ENCODE measurements at regions not wholly inside any gene's neighbourhood (a gene's known extent, or its start where the extent isn't known, plus 50 kb on each side); places are given as distances from the start of the nearest gene placed in this dataset.
"Not testable (repeated sequence)": the region's sequence is repeated elsewhere in the genome, so short reads cannot be mapped to it uniquely, and the experiment has no call there.

- peak; percentile 30 for DNase-seq
Observed at GRCh38 chr16:33009468-33009867, 184.6 kb upstream of the TP53TG3C start.

DNA sequence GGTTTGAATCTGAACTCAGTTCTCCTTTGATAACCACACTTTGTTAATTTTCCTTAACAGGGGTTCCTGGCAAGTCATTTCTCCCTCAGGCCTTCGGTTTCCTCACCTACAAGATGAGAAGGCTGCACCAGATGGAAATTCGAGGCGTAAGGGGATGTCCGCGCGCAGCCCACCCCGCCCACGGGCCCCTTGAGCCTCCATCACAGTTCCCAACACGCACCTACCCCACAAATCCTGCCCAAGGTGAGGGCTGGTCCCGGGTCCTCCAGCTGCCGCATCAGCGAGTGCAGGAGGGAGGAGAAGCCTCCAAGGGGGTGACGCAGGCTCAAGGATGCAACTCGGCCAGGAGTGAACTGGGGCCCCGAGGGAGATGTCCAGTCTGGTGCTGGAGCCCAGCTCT, 166.9 kb upstream of the TP53TG3C start:
- not testable (repeated sequence) for DNase-seq

GRCh38 chr16:33027941-33028340, 166.1 kb upstream of the TP53TG3C start:
- not testable (repeated sequence) for DNase-seq

- not testable (repeated sequence) for DNase-seq
Observed at GRCh38 chr16:33028707-33029390, 165.2 kb upstream of the TP53TG3C start.

- not testable (repeated sequence) for DNase-seq
Observed at GRCh38 chr16:33048849-33049248, 145.2 kb upstream of the TP53TG3C start.

DNA sequence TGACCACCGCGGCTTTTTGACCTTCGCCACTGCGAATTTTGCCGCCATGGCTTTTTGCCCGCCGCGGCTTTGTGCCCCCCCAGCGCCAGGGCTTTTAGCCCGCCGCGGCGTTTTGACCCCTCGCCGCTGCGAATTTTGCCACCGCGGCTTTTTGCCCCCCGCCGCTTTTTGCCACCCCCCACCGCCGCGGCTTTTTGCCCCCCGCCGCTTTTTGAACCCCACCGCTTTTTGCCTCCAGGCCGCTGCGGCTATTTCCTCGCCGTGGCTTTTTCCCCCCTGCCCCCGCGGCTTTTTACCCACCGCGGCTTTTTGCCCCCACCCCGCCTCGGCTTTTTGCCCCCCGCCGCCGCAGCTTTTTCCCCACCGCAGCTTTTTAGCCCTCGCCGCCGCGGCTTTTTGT, 134.8 kb upstream of the TP53TG3C start:
- DNase-seq = no peak

GRCh38 chr16:33059654-33060421, 134.2 kb upstream of the TP53TG3C start:
- not testable (repeated sequence) for DNase-seq

DNA sequence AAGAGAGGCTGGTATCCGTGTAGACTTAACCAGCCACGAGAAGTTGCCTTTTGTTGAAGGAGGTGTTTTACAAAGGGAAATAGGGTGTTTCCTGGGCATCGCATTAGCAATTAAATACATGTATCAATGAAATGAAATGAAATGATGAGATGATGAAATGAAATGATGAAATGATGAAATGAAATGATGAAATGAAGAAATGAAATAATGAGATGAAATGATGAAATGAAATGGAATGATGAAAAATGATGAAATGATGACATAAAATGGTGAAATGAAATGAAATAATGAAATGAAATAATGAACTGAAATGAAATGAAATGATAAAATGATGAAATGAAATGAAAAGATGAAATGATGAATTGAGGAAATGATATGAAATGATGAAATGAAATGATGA, 131.3 kb upstream of the TP53TG3C start:
- DNase-seq = not testable (repeated sequence)

DNA sequence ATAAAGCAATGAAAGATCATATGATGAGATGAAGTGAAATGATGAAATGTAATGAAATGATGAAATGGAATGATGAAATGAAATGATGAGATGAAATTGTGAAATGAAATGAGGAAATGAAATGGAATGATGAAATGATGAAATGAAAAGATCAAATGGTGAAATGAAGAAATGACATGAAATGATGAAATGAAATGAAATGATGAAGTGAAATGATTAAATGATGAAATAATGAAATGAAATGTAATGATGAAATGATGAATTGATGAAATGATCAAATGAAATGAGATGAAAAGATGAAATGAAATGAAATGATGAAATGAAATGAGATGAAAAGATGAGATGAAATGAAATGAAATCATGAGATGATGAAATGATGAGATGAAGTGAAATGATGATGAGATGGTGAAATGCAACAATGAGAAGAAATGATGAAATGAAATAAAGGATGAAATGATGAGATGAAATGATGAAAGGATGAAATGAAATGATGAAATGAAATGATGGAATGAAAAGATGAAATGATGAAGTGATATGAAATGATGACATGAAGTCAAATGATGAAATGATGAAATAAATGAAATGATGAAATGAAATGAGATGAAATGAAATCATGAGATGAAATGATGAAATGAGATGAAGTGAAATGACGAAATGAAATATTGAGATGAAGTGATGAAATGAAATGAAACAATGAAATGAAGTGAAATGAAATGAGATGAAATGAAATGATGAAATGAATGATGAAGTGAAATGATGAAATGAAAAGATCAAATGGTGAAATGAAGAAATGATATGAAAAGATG, 130.5 kb upstream of the TP53TG3C start:
- not testable (repeated sequence) for DNase-seq

DNA sequence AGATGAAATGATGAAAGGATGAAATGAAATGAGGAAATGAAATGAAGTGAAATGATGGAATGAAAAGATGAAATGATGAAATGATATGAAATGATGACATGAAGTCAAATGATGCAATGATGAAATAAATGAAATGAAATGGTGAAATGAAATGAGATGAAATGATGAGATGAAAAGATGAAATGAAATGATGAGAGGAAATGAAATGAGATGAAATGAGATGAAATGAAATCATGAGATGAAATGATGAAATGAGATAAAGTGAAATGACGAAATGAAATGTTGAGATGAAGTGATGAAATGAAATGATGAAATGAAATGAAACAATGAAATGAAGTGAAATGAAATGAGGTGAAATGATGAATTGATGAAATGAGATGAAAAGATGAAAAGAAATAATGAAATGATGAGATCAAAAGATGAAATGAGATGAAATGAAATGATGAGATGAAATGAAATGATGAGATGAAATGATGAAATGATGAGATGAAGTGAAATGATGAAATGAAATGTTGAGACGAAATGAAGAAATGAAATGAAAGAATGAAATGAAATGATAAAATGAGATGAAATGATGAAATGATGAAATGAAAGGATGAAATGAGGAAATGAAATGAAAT, 129.5 kb upstream of the TP53TG3C start:
- not testable (repeated sequence) for DNase-seq

Measured in activated CD4-positive, CD25-positive, alpha-beta regulatory T cell treated with anti-CD3 and anti-CD28 coated beads, Interleukin-2, amount 50 U/mL, for 72 hours (primary cell).